ENCODE measurements at regions not wholly inside any gene's neighbourhood (a gene's known extent, or its start where the extent isn't known, plus 50 kb on each side); places are given as distances from the start of the nearest gene placed in this dataset.

DNA sequence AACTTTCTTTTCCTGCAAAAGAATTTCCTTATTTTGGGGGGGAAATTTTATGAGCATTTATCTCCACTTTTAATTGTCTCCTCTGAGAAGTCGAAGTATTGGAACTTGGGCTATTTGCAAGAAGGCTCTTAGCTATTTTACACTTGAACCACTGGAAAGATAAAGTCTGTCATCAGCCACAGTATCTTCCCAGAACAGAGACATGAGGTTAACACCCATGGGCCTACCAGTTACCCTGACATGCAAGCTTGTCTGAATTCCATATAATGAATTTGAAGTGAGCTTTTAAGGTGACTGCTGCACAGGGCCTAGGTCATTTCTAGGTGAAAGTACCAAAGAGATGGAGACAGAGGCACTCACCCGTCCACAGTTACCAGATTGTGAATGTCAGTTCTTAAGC, 193.1 kb downstream of the SIM1 start:
- TF ChIP-seq POLR2A (IDR thresholded peaks at IDR 0.05; ENCODE audit: extremely low read depth, insufficient read length) (no peak), CTCF (IDR thresholded peaks at IDR 0.05; ENCODE audit: low read depth, low read length) (no peak), MYC (IDR thresholded peaks at IDR 0.05; ENCODE audit: low read depth, low read length) (no peak), MAX (IDR thresholded peaks at IDR 0.05; ENCODE audit: low read depth, low read length) (no peak)

Measured in NB4 (cell line).